ENCODE measurements at regions not wholly inside any gene's neighbourhood (a gene's known extent, or its start where the extent isn't known, plus 50 kb on each side); places are given as distances from the start of the nearest gene placed in this dataset.

- no peak for DNase-seq (ENCODE audit: low spot score)
Observed at GRCh38 chr3:17949101-17949500, 206.7 kb upstream of the TBC1D5 start.

GRCh38 chr3:17947833-17948232 is 205.4 kb upstream of the TBC1D5 start:
- no peak for DNase-seq (ENCODE audit: low spot score)

DNA sequence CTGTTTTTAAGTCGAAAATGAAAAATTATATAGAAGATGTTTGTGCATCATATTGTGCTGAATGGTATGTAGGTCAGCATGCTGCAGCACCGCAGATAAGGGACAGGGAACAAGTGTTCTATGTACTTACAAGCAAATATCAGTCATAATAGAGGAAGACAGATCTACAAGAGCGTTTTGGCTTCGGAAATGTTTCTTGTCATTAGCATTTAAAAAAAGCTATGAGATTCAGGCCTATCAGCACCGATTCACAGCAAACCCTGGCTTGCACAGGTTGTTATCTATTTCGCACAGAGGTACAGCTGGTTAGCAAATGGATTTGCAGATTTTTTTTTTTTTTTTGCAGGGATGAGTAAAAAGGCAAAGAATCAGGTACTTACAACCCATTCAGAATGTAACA is 204.2 kb upstream of the TBC1D5 start:
- no peak for DNase-seq (ENCODE audit: low spot score)

DNA sequence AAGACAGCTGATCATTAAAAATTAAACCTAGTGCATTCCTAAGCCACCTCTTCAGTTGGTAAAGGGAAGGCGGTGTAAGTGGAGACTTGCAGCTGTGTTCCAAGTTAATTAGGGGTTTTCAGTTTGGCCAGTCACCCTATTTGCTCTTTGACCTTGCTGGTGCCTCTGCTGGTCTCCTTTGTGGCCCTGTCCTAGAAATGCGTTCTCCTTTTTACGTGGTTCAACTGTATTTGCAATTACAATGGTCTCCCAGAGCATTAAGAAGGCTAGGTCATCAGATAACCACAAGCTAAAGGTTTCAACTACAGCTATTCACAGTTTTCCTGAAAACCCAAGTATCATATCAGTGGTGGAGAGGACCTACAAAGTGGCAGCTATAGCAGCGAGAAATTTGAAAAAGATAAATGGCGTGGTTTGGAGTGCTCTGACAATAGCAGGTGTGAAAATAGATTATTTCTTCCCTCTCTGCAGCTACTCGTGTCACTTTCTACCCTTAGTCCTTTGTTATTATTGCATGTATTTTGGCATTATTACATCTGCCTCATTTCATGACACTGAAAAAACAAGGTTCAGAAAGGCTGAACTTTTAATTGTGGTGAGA is 203.5 kb upstream of the TBC1D5 start:
- DNase-seq (ENCODE audit: low spot score): no peak

GRCh38 chr3:17945018-17945798 is 202.8 kb upstream of the TBC1D5 start:
- no peak for DNase-seq (ENCODE audit: low spot score)

DNA sequence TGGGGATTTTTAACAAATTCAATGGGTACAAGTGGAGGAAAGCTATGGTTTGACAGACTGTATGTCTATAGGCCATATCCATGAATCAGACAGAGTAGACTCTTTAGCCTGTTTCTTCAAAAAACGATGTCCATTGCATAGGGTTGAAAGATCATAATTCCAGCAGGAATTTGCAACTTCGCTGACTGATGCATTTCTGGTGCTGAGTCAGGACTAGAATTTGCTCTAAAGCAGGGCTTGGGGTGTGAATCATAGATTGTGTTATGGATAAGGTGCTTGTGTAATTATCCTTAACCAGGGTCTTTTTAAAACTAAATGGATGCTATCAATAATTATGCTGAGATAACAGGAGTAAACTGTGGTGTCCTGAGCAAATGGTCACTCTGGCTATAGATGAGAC is 200.4 kb upstream of the TBC1D5 start:
- no peak for DNase-seq (ENCODE audit: low spot score)

GRCh38 chr3:17941766-17942165 is 199.3 kb upstream of the TBC1D5 start:
- DNase-seq (ENCODE audit: low spot score): no peak

- no peak for DNase-seq (ENCODE audit: low spot score)
Observed at GRCh38 chr3:17941152-17941551, 198.7 kb upstream of the TBC1D5 start.

DNA sequence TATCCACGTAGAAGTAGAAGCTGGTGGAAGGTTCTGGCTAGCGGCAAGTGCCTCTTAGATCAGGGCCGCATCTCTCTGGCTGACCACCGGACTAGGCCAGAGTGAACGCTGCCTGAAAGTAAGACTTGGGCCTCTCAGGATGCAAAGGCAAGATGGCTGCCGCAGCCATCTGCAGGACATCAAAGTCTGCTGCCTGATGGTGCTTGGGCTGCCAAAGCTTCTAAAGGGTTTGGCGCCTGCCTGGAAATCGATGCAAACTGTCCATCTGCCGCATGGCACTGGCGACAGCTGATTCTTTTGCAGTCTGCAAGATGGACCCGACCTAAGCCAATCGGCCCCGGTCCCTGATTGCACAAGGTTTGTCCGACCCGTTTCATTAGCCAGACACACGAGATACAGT is 196.7 kb upstream of the TBC1D5 start:
- DNase-seq (ENCODE audit: low spot score): no peak

- no peak for DNase-seq (ENCODE audit: low spot score)
Observed at GRCh38 chr3:17938313-17938712, 195.9 kb upstream of the TBC1D5 start.

DNA sequence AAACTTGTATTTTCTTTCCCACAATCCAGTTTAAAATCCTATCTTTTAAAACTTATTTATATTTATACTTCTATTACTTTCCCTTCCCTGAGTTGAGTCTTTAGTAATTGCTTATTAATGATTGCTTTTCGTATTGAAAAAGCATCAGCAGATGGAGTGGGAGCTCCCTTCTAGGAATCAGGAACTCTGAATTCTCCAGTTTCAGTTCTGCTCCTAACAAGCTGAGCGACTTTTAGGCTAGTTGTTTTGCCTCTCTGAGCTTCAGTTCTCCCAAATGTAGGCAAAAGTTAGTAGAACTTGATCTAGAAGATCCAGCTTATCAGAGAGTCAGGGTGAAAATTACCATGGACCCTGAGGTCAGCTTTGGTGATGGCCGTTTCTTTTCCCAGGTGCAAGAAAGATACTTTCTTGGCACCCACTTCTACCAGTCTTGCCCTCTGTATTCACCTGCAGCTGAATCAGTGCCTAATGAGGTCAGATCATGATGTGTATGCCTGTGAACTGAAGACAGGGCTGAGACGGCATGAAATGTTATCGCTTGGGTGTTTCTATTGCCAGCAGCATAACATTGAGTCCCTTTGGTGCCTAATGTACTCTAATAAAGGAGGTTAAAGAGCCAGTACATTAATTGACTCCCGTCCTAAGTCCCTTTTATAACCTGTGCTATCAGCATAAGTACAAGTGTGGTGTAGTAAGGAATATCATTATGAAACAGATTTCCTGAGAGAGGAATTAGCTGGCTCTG is 194.5 kb upstream of the TBC1D5 start:
- no peak for DNase-seq (ENCODE audit: low spot score)

DNA sequence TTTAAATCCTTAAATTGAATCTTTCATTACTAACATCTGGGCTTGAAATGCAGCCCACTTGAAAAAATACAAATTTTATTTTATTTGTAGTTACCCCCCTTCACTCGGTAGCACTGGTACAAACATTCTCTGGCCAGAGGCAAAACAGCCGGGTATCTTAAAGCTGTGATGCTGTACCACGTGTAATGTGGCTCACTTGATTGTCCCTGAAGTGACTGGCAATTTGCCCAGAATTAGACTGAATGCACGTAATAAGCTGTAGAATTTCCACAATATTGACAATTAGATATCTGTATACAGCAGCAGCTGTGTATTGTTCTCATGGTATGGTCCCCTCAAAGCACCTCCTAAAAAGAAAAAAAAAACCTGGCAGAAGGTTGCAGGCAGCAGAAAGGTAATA is 192.8 kb upstream of the TBC1D5 start:
- no peak for DNase-seq (ENCODE audit: low spot score)

- DNase-seq (ENCODE audit: low spot score): no peak
Observed at GRCh38 chr3:17932136-17932771, 189.8 kb upstream of the TBC1D5 start.

- no peak for DNase-seq (ENCODE audit: low spot score)
Observed at GRCh38 chr3:17931131-17931530, 188.7 kb upstream of the TBC1D5 start.

- DNase-seq (ENCODE audit: low spot score): no peak
Observed at GRCh38 chr3:17928502-17929145, 186.2 kb upstream of the TBC1D5 start.

- DNase-seq (ENCODE audit: low spot score): no peak
Observed at GRCh38 chr3:17927036-17927435, 184.6 kb upstream of the TBC1D5 start.

DNA sequence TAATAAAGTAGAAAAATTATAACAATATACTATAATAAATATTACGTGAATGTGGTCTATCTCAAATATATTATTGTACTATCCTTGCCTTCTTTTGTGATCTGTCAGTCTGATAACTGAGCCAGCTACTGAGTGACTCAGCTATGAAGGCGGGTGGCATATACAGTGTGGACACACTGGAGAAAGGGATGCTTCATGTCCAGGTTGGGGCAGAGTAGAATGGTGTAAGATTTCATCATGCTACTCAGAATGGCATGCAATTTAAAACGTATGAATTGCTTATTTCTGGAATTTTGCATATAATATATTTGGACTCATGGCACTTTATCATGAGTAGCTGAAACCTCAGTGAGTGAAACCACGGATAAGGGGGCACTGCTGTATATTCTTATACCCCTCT is 172.9 kb upstream of the TBC1D5 start:
- no peak for DNase-seq (ENCODE audit: low spot score)

DNA sequence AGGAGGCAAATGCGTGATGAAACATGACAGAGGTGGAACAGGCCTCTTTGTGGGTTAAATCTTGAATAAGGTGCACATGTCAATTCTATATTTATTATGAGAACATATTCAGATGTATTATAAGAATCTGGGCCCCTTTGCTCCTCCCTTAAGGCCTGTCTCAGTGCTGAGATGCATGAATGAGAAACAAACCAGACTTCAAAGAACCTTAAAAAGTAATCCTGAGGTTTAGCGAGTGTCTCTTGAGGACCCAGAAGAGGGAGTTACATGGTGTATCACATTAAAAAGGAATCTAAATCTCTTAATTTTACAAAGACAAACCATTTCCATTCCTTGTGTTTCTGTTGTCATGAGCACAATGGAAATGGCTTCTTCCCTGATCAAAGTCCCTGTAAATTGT is 170.9 kb upstream of the TBC1D5 start:
- no peak for DNase-seq (ENCODE audit: low spot score)

DNA sequence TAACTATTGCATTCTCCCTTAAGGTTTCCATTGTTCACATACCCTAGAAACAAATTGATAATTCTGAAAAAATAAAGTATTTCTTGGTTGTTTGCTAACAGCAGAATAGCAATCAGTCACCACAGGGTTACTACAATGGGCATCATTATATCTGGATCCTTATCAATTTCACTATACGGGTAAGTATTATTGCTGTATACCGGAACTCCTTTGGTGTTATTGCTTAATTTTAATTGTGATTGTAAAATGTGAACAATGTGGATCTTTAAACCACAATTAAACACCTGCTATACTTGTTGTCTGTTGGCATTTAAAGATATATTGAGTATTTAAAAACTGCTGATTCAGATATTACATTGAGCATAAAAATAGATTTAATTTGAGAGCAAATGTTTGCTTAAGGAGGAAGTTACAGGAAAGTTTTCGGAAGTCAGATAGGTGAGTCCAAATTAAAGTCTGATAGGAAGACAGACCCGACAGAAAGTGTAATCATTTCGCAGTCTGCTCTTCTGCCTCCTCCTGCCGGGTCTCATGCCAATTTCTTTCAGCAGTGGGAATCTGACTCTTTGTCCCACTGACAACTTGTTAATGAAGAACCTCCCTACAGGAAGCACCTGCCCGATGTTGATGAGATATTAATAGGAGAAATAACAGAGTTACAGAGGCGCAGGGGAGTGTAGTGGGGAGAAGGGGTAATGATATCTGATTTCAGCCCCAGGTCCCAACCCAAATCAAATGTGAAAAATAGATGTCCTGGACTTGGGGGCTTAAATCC is 169.7 kb upstream of the TBC1D5 start:
- no peak for DNase-seq (ENCODE audit: low spot score)

DNA sequence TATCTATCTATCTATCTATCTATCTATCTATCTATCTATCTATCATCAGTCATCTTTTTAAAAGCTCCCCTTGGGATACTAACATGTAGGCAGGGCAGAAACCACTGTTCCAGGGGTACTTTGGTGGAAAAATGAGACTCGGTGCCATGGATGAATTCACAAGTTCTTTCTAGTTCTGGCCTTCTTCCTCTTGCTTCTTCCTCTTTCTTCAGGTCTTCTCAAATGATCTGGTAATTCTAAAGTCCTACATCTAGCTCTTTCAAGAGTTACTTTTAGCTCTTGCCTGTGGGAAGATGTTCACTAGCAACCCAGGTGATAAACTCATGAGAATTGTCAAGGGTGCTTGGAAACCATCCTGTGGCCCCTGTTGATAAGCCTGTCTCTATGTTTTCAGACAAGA is 168.5 kb upstream of the TBC1D5 start:
- DNase-seq (ENCODE audit: low spot score): no peak

- DNase-seq (ENCODE audit: low spot score): no peak
Observed at GRCh38 chr3:17909714-17910113, 167.3 kb upstream of the TBC1D5 start.

Measured in SK-N-DZ (cell line).